ENCODE measurements at regions not wholly inside any gene's neighbourhood (a gene's known extent, or its start where the extent isn't known, plus 50 kb on each side); places are given as distances from the start of the nearest gene placed in this dataset.

DNA sequence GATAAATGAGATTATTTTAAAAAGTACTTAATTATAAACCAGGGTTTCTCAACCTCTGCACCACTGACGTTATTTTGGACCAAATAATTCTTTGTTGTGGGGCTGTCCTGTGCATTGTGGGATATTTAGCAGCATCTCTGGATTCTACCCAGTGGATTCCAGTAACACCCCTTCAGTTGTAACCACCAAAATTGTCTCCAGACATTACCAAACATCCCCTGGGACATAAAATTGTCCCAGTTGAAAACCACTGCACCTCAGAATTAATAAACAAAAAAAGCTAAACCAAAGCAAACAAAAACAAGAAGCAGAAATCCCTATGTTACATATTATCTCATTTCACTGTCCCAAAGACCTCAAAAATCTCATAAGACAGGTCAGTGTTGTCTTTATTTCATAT, 54.2 kb upstream of the GIMD1 start:
- Mint-ChIP-seq H3K9me3 (ENCODE audit: insufficient read depth) (no peaks in the 10 kb centered on the region), H3K27me3 (peaks cover 6% of the 10 kb centered on the region), H3K27ac (no peak overlapping the region), H3K4me1 (no peaks in the 10 kb centered on the region), H3K4me3 (no peak overlapping the region)
- Histone ChIP-seq H4K20me1 (ENCODE audit: control insufficient read depth, insufficient read depth, low read length, poor library complexity, severe bottlenecking) (no peaks in the 10 kb centered on the region), H2AFZ (ENCODE audit: insufficient read depth, low read depth, low read length, poor library complexity, severe bottlenecking) (no peak overlapping the region), H3K4me1 (ENCODE audit: control insufficient read depth in 2 of 2, insufficient read depth in 2 of 2, low read length in 2 of 2) (no peaks in the 10 kb centered on the region), H3K9ac (ENCODE audit: low read length) (no peak overlapping the region), H3K27ac (ENCODE audit: low read length in 2 of 2) (no peak overlapping the region), H3K4me2 (replicated peaks; ENCODE audit: low read depth, low read length, poor library complexity, severe bottlenecking) (no peak overlapping the region), H3K36me3 (replicated peaks in 1 of 2; ENCODE audit: control extremely low read depth in 1 of 2, control insufficient read depth in 1 of 2, extremely low read depth in 1 of 2, insufficient read depth in 2 of 2, low read length in 1 of 2) (no peaks in the 10 kb centered on the region), H3K4me3 (ENCODE audit: control extremely low read depth in 1 of 5, extremely low read depth in 1 of 5, insufficient read depth in 1 of 5, low read depth in 2 of 5, low read length in 4 of 5) (no peak overlapping the region), H3K79me2 (ENCODE audit: control insufficient read depth, insufficient read depth, low read length) (no peaks in the 10 kb centered on the region), H3K27me3 (replicated peaks in 1 of 4; ENCODE audit: control extremely low read depth in 1 of 4, control insufficient read depth in 3 of 4, insufficient read depth in 4 of 4, low read length in 3 of 4) (no peaks in the 10 kb centered on the region), H3K9me3 (ENCODE audit: control extremely low read depth in 1 of 3, control insufficient read depth in 2 of 3, insufficient read depth in 1 of 3, low read length in 2 of 3) (peaks cover 0 to 3% (median 0%) of the 10 kb centered on the region in 3 donors)
- no CpG with 5 or more reads among the region's 1 CpG for WGBS (ENCODE audit: insufficient coverage)
- POLR2A ChIA-PET, result no interaction called here
- DNase-seq (no peak), ATAC-seq (ENCODE audit: low read depth) (no peak)
- TF ChIP-seq EZH2 (IDR thresholded peaks at IDR 0.05; ENCODE audit: borderline replicate concordance, insufficient read depth, low read depth, low read length, poor library complexity, severe bottlenecking) (no peak), CTCF (IDR thresholded peaks at IDR 0.05) (no peak)
- intact Hi-C loops (cut with micrococcal nuclease), result no loop called here
- CTCF ChIA-PET, result no interaction called here

GRCh38 chr4:106421441-106422296, 53.1 kb upstream of the GIMD1 start:
- Histone ChIP-seq H3K27ac (ENCODE audit: low read length in 2 of 2) (no peak overlapping the region), H3K9me3 (ENCODE audit: control extremely low read depth in 1 of 3, control insufficient read depth in 2 of 3, insufficient read depth in 1 of 3, low read length in 2 of 3) (peaks cover 0 to 3% (median 0%) of the 10 kb centered on the region in 3 donors), H3K4me3 (ENCODE audit: control extremely low read depth in 1 of 5, extremely low read depth in 1 of 5, insufficient read depth in 1 of 5, low read depth in 2 of 5, low read length in 4 of 5) (no peak overlapping the region), H3K79me2 (ENCODE audit: control insufficient read depth, insufficient read depth, low read length) (no peaks in the 10 kb centered on the region), H2AFZ (ENCODE audit: insufficient read depth, low read depth, low read length, poor library complexity, severe bottlenecking) (no peak overlapping the region), H3K27me3 (replicated peaks in 1 of 4; ENCODE audit: control extremely low read depth in 1 of 4, control insufficient read depth in 3 of 4, insufficient read depth in 4 of 4, low read length in 3 of 4) (no peaks in the 10 kb centered on the region), H3K4me1 (ENCODE audit: control insufficient read depth in 2 of 2, insufficient read depth in 2 of 2, low read length in 2 of 2) (no peaks in the 10 kb centered on the region), H3K36me3 (replicated peaks in 1 of 2; ENCODE audit: control extremely low read depth in 1 of 2, control insufficient read depth in 1 of 2, extremely low read depth in 1 of 2, insufficient read depth in 2 of 2, low read length in 1 of 2) (no peaks in the 10 kb centered on the region), H4K20me1 (ENCODE audit: control insufficient read depth, insufficient read depth, low read length, poor library complexity, severe bottlenecking) (no peaks in the 10 kb centered on the region), H3K4me2 (replicated peaks; ENCODE audit: low read depth, low read length, poor library complexity, severe bottlenecking) (no peak overlapping the region), H3K9ac (ENCODE audit: low read length) (no peak overlapping the region)
- Mint-ChIP-seq H3K4me3 (no peak overlapping the region), H3K27me3 (peaks cover 6% of the 10 kb centered on the region), H3K9me3 (ENCODE audit: insufficient read depth) (no peaks in the 10 kb centered on the region), H3K27ac (no peak overlapping the region), H3K4me1 (no peaks in the 10 kb centered on the region)
- 80% methylated on average over 1 of the region's 4 CpGs for WGBS (ENCODE audit: insufficient coverage)
- ChIA-PET POLR2A (no interaction called here), CTCF (no interaction called here)
- intact Hi-C loops (cut with micrococcal nuclease), result no loop called here
- DNase-seq (no peak), ATAC-seq (ENCODE audit: low read depth) (no peak)
- no peak for TF ChIP-seq CTCF (IDR thresholded peaks at IDR 0.05)
- no peak for TF ChIP-seq EZH2 (IDR thresholded peaks at IDR 0.05; ENCODE audit: borderline replicate concordance, insufficient read depth, low read depth, low read length, poor library complexity, severe bottlenecking)

All from B cell (primary cell).